ENCODE measurements at regions not wholly inside any gene's neighbourhood (a gene's known extent, or its start where the extent isn't known, plus 50 kb on each side); places are given as distances from the start of the nearest gene placed in this dataset.

- TF ChIP-seq CTCF (IDR thresholded peaks at IDR 0.05) (no peak), POLR2A (IDR thresholded peaks at IDR 0.05) (no peak)
Observed at GRCh38 chr16:55009581-55009980, 78.9 kb downstream of the IRX5 start.

Measured in testis (tissue), 2 donors.